ENCODE measurements at regions not wholly inside any gene's neighbourhood (a gene's known extent, or its start where the extent isn't known, plus 50 kb on each side); places are given as distances from the start of the nearest gene placed in this dataset.

GRCh38 chr7:86931439-86931838, 128.0 kb downstream of the ELAPOR2 start:
- peaks cover 4% of the 10 kb centered on the region for H3K4me1 ChIP-seq (ENCODE audit: insufficient read depth, low read length, poor library complexity, severe bottlenecking)
- TF ChIP-seq CTCF (conservative IDR thresholded peaks at IDR 0.05; ENCODE audit: low read depth, low read length) (no peak), EZH2 (IDR thresholded peaks at IDR 0.05; ENCODE audit: borderline replicate concordance, low read depth, low read length, poor library complexity, severe bottlenecking) (no peak)
- no TSS peak for BruUV-seq (replicated peaks)
- no peaks in the 10 kb centered on the region for H3K36me3 ChIP-seq (ENCODE audit: insufficient read depth, low read length, poor library complexity, severe bottlenecking)
- CTCF ChIA-PET, result interaction anchor here (0.7 kb wide), 1 partner anchor 15 kb away, joined by 3 read pairs; no protein-coding TSS in a partner anchor
- no peaks in the 10 kb centered on the region for H3K9me3 ChIP-seq (ENCODE audit: low read depth, low read length, poor library complexity, severe bottlenecking)
- intact Hi-C loops (cut with micrococcal nuclease; ENCODE audit: unreplicated experiment), result no loop called here
- no peak for DNase-seq (ENCODE audit: low spot score)
- no peaks in the 10 kb centered on the region for H3K27me3 ChIP-seq (replicated peaks; ENCODE audit: insufficient read depth, low read depth, low read length, poor library complexity)
- H3K27ac ChIP-seq (ENCODE audit: low read depth, low read length, poor library complexity, severe bottlenecking), result peak overlapping the region; percentile 58
- no peak overlapping the region for H3K4me3 ChIP-seq (ENCODE audit: low read depth, low read length, poor library complexity, severe bottlenecking)
- POLR2A ChIA-PET (ENCODE audit: low non-redundant PET), result no interaction called here

GRCh38 chr7:86930554-86931307, 128.7 kb downstream of the ELAPOR2 start:
- H3K36me3 ChIP-seq (ENCODE audit: insufficient read depth, low read length, poor library complexity, severe bottlenecking), result no peaks in the 10 kb centered on the region
- BruUV-seq (replicated peaks), result no TSS peak
- no peak for TF ChIP-seq EZH2 (IDR thresholded peaks at IDR 0.05; ENCODE audit: borderline replicate concordance, low read depth, low read length, poor library complexity, severe bottlenecking)
- no peak for TF ChIP-seq CTCF (conservative IDR thresholded peaks at IDR 0.05; ENCODE audit: low read depth, low read length)
- no peak for DNase-seq (ENCODE audit: low spot score)
- H3K4me1 ChIP-seq (ENCODE audit: insufficient read depth, low read length, poor library complexity, severe bottlenecking), result peaks cover 4% of the 10 kb centered on the region
- no peak overlapping the region for H3K4me3 ChIP-seq (ENCODE audit: low read depth, low read length, poor library complexity, severe bottlenecking)
- H3K9me3 ChIP-seq (ENCODE audit: low read depth, low read length, poor library complexity, severe bottlenecking), result no peaks in the 10 kb centered on the region
- intact Hi-C loops (cut with micrococcal nuclease; ENCODE audit: unreplicated experiment), result no loop called here
- ChIA-PET CTCF (no interaction called here), POLR2A (ENCODE audit: low non-redundant PET) (no interaction called here)
- no peak overlapping the region for H3K27ac ChIP-seq (ENCODE audit: low read depth, low read length, poor library complexity, severe bottlenecking)
- no peaks in the 10 kb centered on the region for H3K27me3 ChIP-seq (replicated peaks; ENCODE audit: insufficient read depth, low read depth, low read length, poor library complexity)

- no peak for DNase-seq (ENCODE audit: low spot score)
- intact Hi-C loops (cut with micrococcal nuclease; ENCODE audit: unreplicated experiment), result loop anchor here (5.0 kb wide), 1 partner anchor 488 kb away; no protein-coding TSS in a partner anchor
- H3K4me1 ChIP-seq (ENCODE audit: insufficient read depth, low read length, poor library complexity, severe bottlenecking), result peaks cover 4% of the 10 kb centered on the region
- POLR2A ChIA-PET (ENCODE audit: low non-redundant PET), result no interaction called here
- H3K4me3 ChIP-seq (ENCODE audit: low read depth, low read length, poor library complexity, severe bottlenecking), result no peak overlapping the region
- H3K27me3 ChIP-seq (replicated peaks; ENCODE audit: insufficient read depth, low read depth, low read length, poor library complexity), result no peaks in the 10 kb centered on the region
- no peaks in the 10 kb centered on the region for H3K36me3 ChIP-seq (ENCODE audit: insufficient read depth, low read length, poor library complexity, severe bottlenecking)
- CTCF ChIA-PET, result no interaction called here
- no TSS peak for BruUV-seq (replicated peaks)
- H3K27ac ChIP-seq (ENCODE audit: low read depth, low read length, poor library complexity, severe bottlenecking), result no peak overlapping the region
- TF ChIP-seq CTCF (conservative IDR thresholded peaks at IDR 0.05; ENCODE audit: low read depth, low read length) (no peak), EZH2 (IDR thresholded peaks at IDR 0.05; ENCODE audit: borderline replicate concordance, low read depth, low read length, poor library complexity, severe bottlenecking) (no peak)
- no peaks in the 10 kb centered on the region for H3K9me3 ChIP-seq (ENCODE audit: low read depth, low read length, poor library complexity, severe bottlenecking)
Measured at GRCh38 chr7:86929293-86930109, 130.0 kb downstream of the ELAPOR2 start.

All from A673 (cell line).